ENCODE measurements at regions not wholly inside any gene's neighbourhood (a gene's known extent, or its start where the extent isn't known, plus 50 kb on each side); places are given as distances from the start of the nearest gene placed in this dataset.

- TF ChIP-seq CTCF (IDR thresholded peaks at IDR 0.05): no peak
- Histone ChIP-seq H3K27ac (no peak overlapping the region), H3K9me3 (no peaks in the 10 kb centered on the region), H3K4me1 (peaks cover 8% of the 10 kb centered on the region), H3K4me3 (no peak overlapping the region), H3K27me3 (no peaks in the 10 kb centered on the region), H3K36me3 (no peaks in the 10 kb centered on the region)
- ATAC-seq (no peak), DNase-seq (no peak)
- intact Hi-C loops (cut with DNase I): no loop called here
Measured at GRCh38 chr2:64826703-64827102, 162.5 kb upstream of the SLC1A4 start.

- no peaks in the 10 kb centered on the region for H3K27me3 ChIP-seq
- no peak overlapping the region for H3K27ac ChIP-seq
- H3K36me3 ChIP-seq: no peaks in the 10 kb centered on the region
- TF ChIP-seq CTCF (IDR thresholded peaks at IDR 0.05): no peak
- H3K4me3 ChIP-seq: no peak overlapping the region
- intact Hi-C loops (cut with DNase I): no loop called here
- no peaks in the 10 kb centered on the region for H3K9me3 ChIP-seq
- peaks cover 8% of the 10 kb centered on the region for H3K4me1 ChIP-seq
- DNase-seq (no peak), ATAC-seq (no peak)
Measured at GRCh38 chr2:64828261-64828660, 160.9 kb upstream of the SLC1A4 start.

GRCh38 chr2:64829525-64829924 lies 159.7 kb upstream of the SLC1A4 start:
- H3K9me3 ChIP-seq: no peaks in the 10 kb centered on the region
- H3K4me3 ChIP-seq: no peak overlapping the region
- no peak for ATAC-seq

GRCh38 chr2:64831134-64831976 lies 157.8 kb upstream of the SLC1A4 start:
- Histone ChIP-seq H3K36me3 (no peaks in the 10 kb centered on the region), H3K4me3 (no peak overlapping the region), H3K27ac (peak overlapping the region; percentile 32), H3K9me3 (no peaks in the 10 kb centered on the region), H3K27me3 (no peaks in the 10 kb centered on the region), H3K4me1 (peaks cover 8% of the 10 kb centered on the region)
- peak; percentile 90 for DNase-seq
- intact Hi-C loops (cut with DNase I): no loop called here
- peak; percentile 96 for ATAC-seq
- TF ChIP-seq CTCF (IDR thresholded peaks at IDR 0.05): peak; percentile 85

More at GRCh38 chr2:64829525-64829924, 159.7 kb upstream of the SLC1A4 start:
- Histone ChIP-seq H3K27me3 (no peaks in the 10 kb centered on the region), H3K27ac (no peak overlapping the region), H3K4me1 (peaks cover 8% of the 10 kb centered on the region), H3K36me3 (no peaks in the 10 kb centered on the region)
- intact Hi-C loops (cut with DNase I): no loop called here
- TF ChIP-seq CTCF (IDR thresholded peaks at IDR 0.05): no peak
- DNase-seq: no peak

GRCh38 chr2:64831977-64832328 lies 157.2 kb upstream of the SLC1A4 start:
- no peak for TF ChIP-seq CTCF (IDR thresholded peaks at IDR 0.05)
- intact Hi-C loops (cut with DNase I): no loop called here
- DNase-seq (no peak), ATAC-seq (no peak)
- H3K4me1 ChIP-seq: peaks cover 8% of the 10 kb centered on the region
- H3K4me3 ChIP-seq: no peak overlapping the region
- no peaks in the 10 kb centered on the region for H3K36me3 ChIP-seq
- no peaks in the 10 kb centered on the region for H3K27me3 ChIP-seq
- H3K27ac ChIP-seq: no peak overlapping the region
- no peaks in the 10 kb centered on the region for H3K9me3 ChIP-seq

Data from upper lobe of right lung (tissue), 1 donor.